Panc1 (cell line): ENCODE measurements at regions not wholly inside any gene's neighbourhood (a gene's known extent, or its start where the extent isn't known, plus 50 kb on each side); places are given as distances from the start of the nearest gene placed in this dataset.

Experiments used
- POLR2AphosphoS5 ChIP-seq: IDR thresholded peaks from 2 replicates; pipeline ENCODE4 v1.6.1; 2012; ENCODE audit warnings: mild to moderate bottlenecking, low read depth, low read length, moderate library complexity
- SIN3A ChIP-seq: IDR thresholded peaks from 2 replicates; pipeline ENCODE4 v1.6.1; 2012; ENCODE audit warnings: low read depth, mild to moderate bottlenecking, low read length, moderate library complexity, borderline replicate concordance; ENCODE audit not compliant: insufficient read depth
- TCF7L2 ChIP-seq: IDR thresholded peaks from 2 replicates; pipeline ENCODE4 v1.6.1; 2011; ENCODE audit warnings: mild to moderate bottlenecking, low read depth, low read length, inconsistent platforms
- TF ChIP-seq, protein P1 (sequence below): fragments of 450-650 bp; IDR thresholded peaks from 2 replicates; pipeline ENCODE4 v1.5.1; 2017; ENCODE audit warnings: mild to moderate bottlenecking

DNA sequence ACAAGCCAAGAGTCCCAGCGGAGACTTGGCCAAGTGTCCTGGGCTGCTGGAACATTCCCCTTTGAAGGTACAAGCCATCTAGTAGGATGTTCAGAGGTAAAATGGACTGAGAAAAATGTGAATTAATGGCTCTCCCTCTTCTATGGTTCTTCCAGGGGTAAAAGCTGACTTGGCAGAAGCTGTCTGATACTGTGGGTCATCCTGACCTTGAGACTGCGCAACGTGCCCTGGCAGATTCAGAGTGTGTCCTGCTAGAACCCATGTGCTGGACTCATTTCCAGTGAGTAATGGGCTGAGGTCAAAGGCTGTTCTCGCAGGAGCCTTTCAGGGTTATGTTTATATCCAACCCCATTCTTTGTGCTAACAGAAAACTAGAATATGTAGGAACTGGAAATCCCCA lies 423.0 kb upstream of the CD180 start:
- TF ChIP-seq SIN3A: no peak
- TF ChIP-seq, protein P1, sequence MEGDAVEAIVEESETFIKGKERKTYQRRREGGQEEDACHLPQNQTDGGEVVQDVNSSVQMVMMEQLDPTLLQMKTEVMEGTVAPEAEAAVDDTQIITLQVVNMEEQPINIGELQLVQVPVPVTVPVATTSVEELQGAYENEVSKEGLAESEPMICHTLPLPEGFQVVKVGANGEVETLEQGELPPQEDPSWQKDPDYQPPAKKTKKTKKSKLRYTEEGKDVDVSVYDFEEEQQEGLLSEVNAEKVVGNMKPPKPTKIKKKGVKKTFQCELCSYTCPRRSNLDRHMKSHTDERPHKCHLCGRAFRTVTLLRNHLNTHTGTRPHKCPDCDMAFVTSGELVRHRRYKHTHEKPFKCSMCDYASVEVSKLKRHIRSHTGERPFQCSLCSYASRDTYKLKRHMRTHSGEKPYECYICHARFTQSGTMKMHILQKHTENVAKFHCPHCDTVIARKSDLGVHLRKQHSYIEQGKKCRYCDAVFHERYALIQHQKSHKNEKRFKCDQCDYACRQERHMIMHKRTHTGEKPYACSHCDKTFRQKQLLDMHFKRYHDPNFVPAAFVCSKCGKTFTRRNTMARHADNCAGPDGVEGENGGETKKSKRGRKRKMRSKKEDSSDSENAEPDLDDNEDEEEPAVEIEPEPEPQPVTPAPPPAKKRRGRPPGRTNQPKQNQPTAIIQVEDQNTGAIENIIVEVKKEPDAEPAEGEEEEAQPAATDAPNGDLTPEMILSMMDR: no peak
- no peak for TF ChIP-seq TCF7L2
- no peak for TF ChIP-seq POLR2AphosphoS5
